DMS114 treated with DMSO at 0.1 percent for 48 hours (cell line): ENCODE measurements at regions not wholly inside any gene's neighbourhood (a gene's known extent, or its start where the extent isn't known, plus 50 kb on each side); places are given as distances from the start of the nearest gene placed in this dataset.
"Not testable (repeated sequence)": the region's sequence is repeated elsewhere in the genome, so short reads cannot be mapped to it uniquely, and the experiment has no call there.

Experiments
- DNase-seq: peaks from one replicate; lab custom pipeline; 2025; ENCODE audit not compliant: unreplicated experiment; lab: John Stamatoyannopoulos, UW

GRCh38 chr12:83317595-83317994, 630.9 kb downstream of the TMTC2 start:
- no peak for DNase-seq

- no peak for DNase-seq
Observed at GRCh38 chr12:83313827-83314226, 627.1 kb downstream of the TMTC2 start.

- no peak for DNase-seq
Observed at GRCh38 chr12:83313322-83313721, 626.6 kb downstream of the TMTC2 start.

- no peak for DNase-seq
Observed at GRCh38 chr12:83276904-83277303, 590.2 kb downstream of the TMTC2 start.

GRCh38 chr12:83271201-83271600, 584.5 kb downstream of the TMTC2 start:
- no peak for DNase-seq

GRCh38 chr12:83265808-83266207, 579.1 kb downstream of the TMTC2 start:
- DNase-seq = no peak

- no peak for DNase-seq
Observed at GRCh38 chr12:83261998-83262397, 575.3 kb downstream of the TMTC2 start.

- not testable (repeated sequence) for DNase-seq
Observed at GRCh38 chr12:83260126-83260525, 573.4 kb downstream of the TMTC2 start.

GRCh38 chr12:83257726-83258125, 571.0 kb downstream of the TMTC2 start:
- no peak for DNase-seq

GRCh38 chr12:83256562-83256961, 569.9 kb downstream of the TMTC2 start:
- DNase-seq = no peak

GRCh38 chr12:83250866-83251265, 564.2 kb downstream of the TMTC2 start:
- DNase-seq = no peak

GRCh38 chr12:83245156-83245555, 558.5 kb downstream of the TMTC2 start:
- DNase-seq = no peak

GRCh38 chr12:83244001-83244400, 557.3 kb downstream of the TMTC2 start:
- DNase-seq = no peak

- not testable (repeated sequence) for DNase-seq
Observed at GRCh38 chr12:83233987-83234386, 547.3 kb downstream of the TMTC2 start.

GRCh38 chr12:83226960-83227359, 540.3 kb downstream of the TMTC2 start:
- not testable (repeated sequence) for DNase-seq

GRCh38 chr12:83225806-83226205, 539.1 kb downstream of the TMTC2 start:
- no peak for DNase-seq

GRCh38 chr12:83224012-83224411, 537.3 kb downstream of the TMTC2 start:
- DNase-seq = no peak

- no peak for DNase-seq
Observed at GRCh38 chr12:83220774-83221173, 534.1 kb downstream of the TMTC2 start.

- DNase-seq = no peak
Observed at GRCh38 chr12:83216230-83216629, 529.5 kb downstream of the TMTC2 start.

- no peak for DNase-seq
Observed at GRCh38 chr12:83214185-83214584, 527.5 kb downstream of the TMTC2 start.

GRCh38 chr12:83210933-83211332, 524.2 kb downstream of the TMTC2 start:
- DNase-seq = no peak

GRCh38 chr12:83199069-83199468, 512.4 kb downstream of the TMTC2 start:
- no peak for DNase-seq

- DNase-seq = no peak
Observed at GRCh38 chr12:83198291-83199015, 511.7 kb downstream of the TMTC2 start.
